HCT116 (cell line): ENCODE measurements at regions not wholly inside any gene's neighbourhood (a gene's known extent, or its start where the extent isn't known, plus 50 kb on each side); places are given as distances from the start of the nearest gene placed in this dataset.

Experiments
- ATAC-seq: fragments of 200-7000 bp; cut with Tn5 transposase; 2 replicates; pipeline ENCODE4 v1.9.1; 2020; ENCODE audit warnings: mild to moderate bottlenecking, moderate library complexity
- BruUV-seq: library from RNA; stranded (reverse); fragments of 400-500 nt; replicated peaks from 2 replicates; lab custom pipeline; 2021; lab: Mats Ljungman, UMichigan
- CTCF ChIA-PET: fragments of 300-600 bp; sonication (Branson Sonifier 250); formaldehyde crosslinking; loops from one replicate; lab custom pipeline; 2021; ENCODE audit warnings: antibody characterized with exemption; lab: Charles Lee
- POLR2A ChIA-PET: fragments of 300-600, 350-600 bp; sonication (Branson Sonifier 250); formaldehyde crosslinking; loops from one replicate; lab custom pipeline; 2021; ENCODE audit warnings: antibody characterized with exemption; lab: Charles Lee
- RAD21 ChIA-PET, 2 experiments: fragments of 300-600 bp; sonication (Branson Sonifier 250); formaldehyde crosslinking; loops; one replicate each; lab custom pipeline; 2023; ENCODE audit warnings: low total read pairs in 2 of 2; ENCODE audit not compliant: uncharacterized antibody in 2 of 2, unreplicated experiment in 2 of 2, low non-redundant PET in 1 of 2; lab: Charles Lee
- DNase-seq: peaks from one replicate; pipeline ENCODE4 v3.0.0-alpha.2; 2010; ENCODE audit warnings: low read depth, low spot score
- H2AFZ ChIP-seq: fragments of 200-600 bp; shearing (Covaris generic), sonication (generic); 2 replicates; pipeline ENCODE4 v1.6.1; 2017; ENCODE audit warnings: low read depth, mixed run types, mixed read lengths, antibody characterized with exemption, low read length; ENCODE audit not compliant: poor library complexity, severe bottlenecking
- H3K27ac ChIP-seq: 2 replicates; pipeline ENCODE4 v1.5.1; 2012; ENCODE audit warnings: low read depth, low read length
- H3K27me3 ChIP-seq: fragments of 200-600 bp; sonication (generic); 2 replicates; pipeline ENCODE4 v1.6.1; 2016; ENCODE audit warnings: mixed run types, low read length, mixed read lengths; ENCODE audit not compliant: insufficient read depth
- H3K36me3 ChIP-seq, 2 experiments: fragments of 200-500 bp in 1 of 2; fragments of 200-600 bp in 1 of 2; sonication (Bioruptor generic) in 1 of 2; sonication (generic) in 1 of 2; 2 replicates each; pipeline versions ENCODE4 v1.5.1 to v1.6.1; 2014 to 2016; ENCODE audit warnings: low read length in 2 of 2, inconsistent platforms in 1 of 2, mixed read lengths in 1 of 2, mixed run types in 1 of 2; ENCODE audit not compliant: insufficient read depth in 2 of 2, control insufficient read depth in 1 of 2
- H3K4me1 ChIP-seq, 2 experiments: fragments of 200-600 bp in 1 of 2; sonication (generic) in 1 of 2; 2 replicates each; pipeline versions ENCODE4 v1.5.1 to v1.6.1; 2012 to 2017; ENCODE audit warnings: low read length in 2 of 2, inconsistent platforms in 1 of 2, mild to moderate bottlenecking in 1 of 2, mixed read lengths in 1 of 2, mixed run types in 1 of 2, moderate library complexity in 1 of 2; ENCODE audit not compliant: insufficient read depth in 2 of 2, control insufficient read depth in 1 of 2
- H3K4me2 ChIP-seq: fragments of 200-600 bp; sonication (generic); 2 replicates; pipeline ENCODE4 v1.6.1; 2017; ENCODE audit warnings: mixed run types, low read length, mixed read lengths
- H3K4me3 ChIP-seq, 2 experiments: fragments of 200-600 bp in 1 of 2; sonication (generic) in 1 of 2; replicated peaks in 1 of 2; 2 replicates each; pipeline ENCODE4 v1.5.1; 2011 to 2016; ENCODE audit warnings: low read length in 2 of 2, control low read depth in 1 of 2, low read depth in 1 of 2, mild to moderate bottlenecking in 1 of 2, mixed read lengths in 1 of 2, mixed run types in 1 of 2
- H3K79me2 ChIP-seq: fragments of 200-600 bp; sonication (generic); 2 replicates; pipeline ENCODE4 v1.6.1; 2017; ENCODE audit warnings: mild to moderate bottlenecking, mixed run types, low read length, moderate library complexity, mixed read lengths; ENCODE audit not compliant: insufficient read depth
- H3K9ac ChIP-seq: fragments of 200-600 bp; sonication (generic); 2 replicates; pipeline ENCODE4 v1.6.1; 2016; ENCODE audit warnings: low read length, mixed read lengths
- H3K9me2 ChIP-seq: fragments of 200-600 bp; sonication (generic), shearing (Covaris generic); 2 replicates; pipeline ENCODE4 v1.6.1; 2017; ENCODE audit warnings: mixed run types, mild to moderate bottlenecking, moderate library complexity; ENCODE audit not compliant: insufficient read depth
- H3K9me3 ChIP-seq, 2 experiments: fragments of 200-500 bp in 1 of 2; fragments of 200-600 bp in 1 of 2; sonication (Bioruptor generic) in 1 of 2; sonication (generic) in 1 of 2; 2 replicates each; pipeline ENCODE4 v1.6.1; 2014 to 2017; ENCODE audit warnings: low read length in 2 of 2, mixed read lengths in 2 of 2, inconsistent platforms in 1 of 2, low read depth in 1 of 2, mild to moderate bottlenecking in 1 of 2, mixed run types in 1 of 2, moderate library complexity in 1 of 2; ENCODE audit not compliant: control insufficient read depth in 1 of 2, insufficient read depth in 1 of 2
- H4K20me1 ChIP-seq: fragments of 200-600 bp; sonication (generic), shearing (Covaris generic); 2 replicates; pipeline ENCODE4 v1.6.1; 2017; ENCODE audit warnings: mixed run types, mild to moderate bottlenecking, moderate library complexity; ENCODE audit not compliant: insufficient read depth
- CBX3 ChIP-seq: IDR thresholded peaks from 2 replicates; pipeline ENCODE4 v1.6.1; 2012; ENCODE audit warnings: low read depth
- CEBPB ChIP-seq: IDR thresholded peaks from 2 replicates; pipeline ENCODE4 v1.6.1; 2012; ENCODE audit warnings: low read depth
- EGR1 ChIP-seq: IDR thresholded peaks from 2 replicates; pipeline ENCODE4 v1.6.1; 2012; ENCODE audit warnings: low read depth
- EZH2 ChIP-seq: fragments of 200-600 bp; sonication (generic); IDR thresholded peaks from 2 replicates; pipeline ENCODE4 v1.6.1; 2017; ENCODE audit warnings: antibody characterized with exemption, mixed run types
- EZH2phosphoT487 ChIP-seq: fragments of 200-600 bp; IDR thresholded peaks from 2 replicates; pipeline ENCODE4 v1.6.1; 2018; ENCODE audit warnings: antibody characterized with exemption, borderline replicate concordance
- JUND ChIP-seq: IDR thresholded peaks from 2 replicates; pipeline ENCODE4 v1.6.1; 2012
- RAD21 ChIP-seq: IDR thresholded peaks from 2 replicates; pipeline ENCODE4 v1.6.1; 2012; ENCODE audit warnings: low read depth, mild to moderate bottlenecking
- SIN3A ChIP-seq: IDR thresholded peaks from 2 replicates; pipeline ENCODE4 v1.6.1; 2012; ENCODE audit warnings: low read depth
- SP1 ChIP-seq: IDR thresholded peaks from 2 replicates; pipeline ENCODE4 v1.6.1; 2012; ENCODE audit warnings: low read depth
- SRF ChIP-seq: IDR thresholded peaks from 2 replicates; pipeline ENCODE4 v1.6.1; 2012; ENCODE audit warnings: low read depth
- TCF7L2 ChIP-seq: IDR thresholded peaks from 2 replicates; pipeline ENCODE4 v1.7.0; 2011; ENCODE audit warnings: borderline replicate concordance, inconsistent platforms; ENCODE audit not compliant: insufficient read depth, insufficient read length; ENCODE audit errors: extremely low read depth
- YY1 ChIP-seq: IDR thresholded peaks from 2 replicates; pipeline ENCODE4 v1.6.1; 2011; ENCODE audit warnings: low read length, low read depth, moderate library complexity, mild to moderate bottlenecking; ENCODE audit not compliant: insufficient replicate concordance; ENCODE audit errors: extremely low read depth
- ZFX ChIP-seq: fragments of 450-650 bp; IDR thresholded peaks from 2 replicates; pipeline ENCODE4 v1.6.1; 2017
- ZNF274 ChIP-seq: fragments of 200-500 bp; sonication (Bioruptor generic); IDR thresholded peaks from 2 replicates; pipeline ENCODE4 v1.6.1; 2014; ENCODE audit warnings: mild to moderate bottlenecking, low read depth, low read length, inconsistent platforms
- intact Hi-C: fragments of 100-400 bp; cut with micrococcal nuclease; formaldehyde crosslinking; loops from 2 replicates; pipeline ENCODE4 v1.10.0; 2022
- TF ChIP-seq, protein P1 (sequence below): IDR thresholded peaks from 2 replicates; pipeline ENCODE4 v1.6.1; 2012
- TF ChIP-seq, protein P2 (sequence below), 3 experiments: fragments of 200-600 bp in 1 of 3; sonication (generic) in 1 of 3; IDR thresholded peaks in 2 of 3; conservative IDR thresholded peaks in 1 of 3; 2 replicates each; pipeline ENCODE4 v1.5.1; 2012 to 2017; ENCODE audit warnings: low read depth in 2 of 3, low read length in 2 of 3, antibody characterized with exemption in 1 of 3, borderline replicate concordance in 1 of 3, control low read depth in 1 of 3, mild to moderate bottlenecking in 1 of 3, mixed read lengths in 1 of 3, mixed run types in 1 of 3, moderate library complexity in 1 of 3; ENCODE audit not compliant: insufficient read depth in 1 of 3
- TF ChIP-seq, protein P3 (sequence below): IDR thresholded peaks from 2 replicates; pipeline ENCODE4 v1.6.1; 2011; ENCODE audit warnings: mild to moderate bottlenecking, low read length, moderate library complexity; ENCODE audit not compliant: insufficient replicate concordance; ENCODE audit errors: extremely low read depth
- TF ChIP-seq, protein P4 (sequence below): IDR thresholded peaks from 2 replicates; pipeline ENCODE4 v1.6.1; 2012

DNA sequence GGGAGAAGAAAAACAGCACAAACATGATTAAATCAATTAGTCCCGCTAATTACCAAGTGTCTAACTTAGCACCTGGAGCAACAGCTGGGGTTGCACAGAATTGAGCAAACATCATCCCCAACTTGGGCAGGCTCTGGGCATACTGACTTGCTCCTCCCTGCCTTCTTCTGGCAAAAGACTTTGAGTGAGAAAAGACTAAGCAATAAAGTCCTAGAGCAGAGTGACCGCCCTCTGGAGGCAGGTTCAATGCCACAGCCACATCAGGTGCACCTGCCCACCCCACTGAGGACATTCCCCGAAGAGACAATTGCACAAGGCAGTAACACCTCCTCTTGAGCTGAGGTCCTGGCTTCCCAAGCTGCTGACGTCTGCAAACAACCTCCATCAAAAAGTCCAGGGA, 358.3 kb downstream of the SOX9 start:
- Histone ChIP-seq H4K20me1 (no peaks in the 10 kb centered on the region), H3K36me3 (no peaks in the 10 kb centered on the region), H2AFZ (no peak overlapping the region), H3K4me1 (peaks cover 3 to 32% of the 10 kb centered on the region in 2 experiments; a peak in 3 of 4 replicates), H3K9me2 (no peaks in the 10 kb centered on the region), H3K9me3 (peaks cover 0 to 6% of the 10 kb centered on the region in 2 experiments; a peak in 1 of 4 replicates), H3K4me3 (no peak overlapping the region), H3K4me2 (no peak overlapping the region), H3K27me3 (no peaks in the 10 kb centered on the region), H3K79me2 (peaks cover 86% of the 10 kb centered on the region), H3K9ac (no peak overlapping the region), H3K27ac (no peak overlapping the region)
- ChIA-PET RAD21 (no interaction called here), POLR2A (no interaction called here), CTCF (interaction anchor here (1.6 kb wide), 1 partner anchor 10 kb away, joined by 3 read pairs; no protein-coding TSS in a partner anchor)
- DNase-seq = no peak
- no peak for TF ChIP-seq EZH2phosphoT487
- TF ChIP-seq, protein P1, sequence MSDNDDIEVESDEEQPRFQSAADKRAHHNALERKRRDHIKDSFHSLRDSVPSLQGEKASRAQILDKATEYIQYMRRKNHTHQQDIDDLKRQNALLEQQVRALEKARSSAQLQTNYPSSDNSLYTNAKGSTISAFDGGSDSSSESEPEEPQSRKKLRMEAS = no peak
- TF ChIP-seq SRF = no peak
- no peak for TF ChIP-seq YY1
- TF ChIP-seq RAD21 = peak; percentile 69
- TF ChIP-seq SP1 = no peak
- no peak for TF ChIP-seq CEBPB
- TF ChIP-seq, protein P2, sequence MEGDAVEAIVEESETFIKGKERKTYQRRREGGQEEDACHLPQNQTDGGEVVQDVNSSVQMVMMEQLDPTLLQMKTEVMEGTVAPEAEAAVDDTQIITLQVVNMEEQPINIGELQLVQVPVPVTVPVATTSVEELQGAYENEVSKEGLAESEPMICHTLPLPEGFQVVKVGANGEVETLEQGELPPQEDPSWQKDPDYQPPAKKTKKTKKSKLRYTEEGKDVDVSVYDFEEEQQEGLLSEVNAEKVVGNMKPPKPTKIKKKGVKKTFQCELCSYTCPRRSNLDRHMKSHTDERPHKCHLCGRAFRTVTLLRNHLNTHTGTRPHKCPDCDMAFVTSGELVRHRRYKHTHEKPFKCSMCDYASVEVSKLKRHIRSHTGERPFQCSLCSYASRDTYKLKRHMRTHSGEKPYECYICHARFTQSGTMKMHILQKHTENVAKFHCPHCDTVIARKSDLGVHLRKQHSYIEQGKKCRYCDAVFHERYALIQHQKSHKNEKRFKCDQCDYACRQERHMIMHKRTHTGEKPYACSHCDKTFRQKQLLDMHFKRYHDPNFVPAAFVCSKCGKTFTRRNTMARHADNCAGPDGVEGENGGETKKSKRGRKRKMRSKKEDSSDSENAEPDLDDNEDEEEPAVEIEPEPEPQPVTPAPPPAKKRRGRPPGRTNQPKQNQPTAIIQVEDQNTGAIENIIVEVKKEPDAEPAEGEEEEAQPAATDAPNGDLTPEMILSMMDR (IDR thresholded peaks at IDR 0.05 in 2 of 3, conservative IDR thresholded peaks at IDR 0.05 in 1 of 3; ENCODE audit: borderline replicate concordance in 1 of 3, insufficient read depth in 1 of 3, low read depth in 2 of 3, low read length in 2 of 3) = peak; percentile 38 to 58 (median 47); a peak in 5 of 6 replicates
- TF ChIP-seq ZFX = no peak
- TF ChIP-seq TCF7L2 = no peak
- TF ChIP-seq, protein P3, sequence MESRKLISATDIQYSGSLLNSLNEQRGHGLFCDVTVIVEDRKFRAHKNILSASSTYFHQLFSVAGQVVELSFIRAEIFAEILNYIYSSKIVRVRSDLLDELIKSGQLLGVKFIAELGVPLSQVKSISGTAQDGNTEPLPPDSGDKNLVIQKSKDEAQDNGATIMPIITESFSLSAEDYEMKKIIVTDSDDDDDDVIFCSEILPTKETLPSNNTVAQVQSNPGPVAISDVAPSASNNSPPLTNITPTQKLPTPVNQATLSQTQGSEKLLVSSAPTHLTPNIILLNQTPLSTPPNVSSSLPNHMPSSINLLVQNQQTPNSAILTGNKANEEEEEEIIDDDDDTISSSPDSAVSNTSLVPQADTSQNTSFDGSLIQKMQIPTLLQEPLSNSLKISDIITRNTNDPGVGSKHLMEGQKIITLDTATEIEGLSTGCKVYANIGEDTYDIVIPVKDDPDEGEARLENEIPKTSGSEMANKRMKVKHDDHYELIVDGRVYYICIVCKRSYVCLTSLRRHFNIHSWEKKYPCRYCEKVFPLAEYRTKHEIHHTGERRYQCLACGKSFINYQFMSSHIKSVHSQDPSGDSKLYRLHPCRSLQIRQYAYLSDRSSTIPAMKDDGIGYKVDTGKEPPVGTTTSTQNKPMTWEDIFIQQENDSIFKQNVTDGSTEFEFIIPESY = no peak
- TF ChIP-seq, protein P4, sequence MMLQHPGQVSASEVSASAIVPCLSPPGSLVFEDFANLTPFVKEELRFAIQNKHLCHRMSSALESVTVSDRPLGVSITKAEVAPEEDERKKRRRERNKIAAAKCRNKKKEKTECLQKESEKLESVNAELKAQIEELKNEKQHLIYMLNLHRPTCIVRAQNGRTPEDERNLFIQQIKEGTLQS = no peak
- no peak for TF ChIP-seq ZNF274
- no peak for TF ChIP-seq EGR1
- TF ChIP-seq EZH2 = no peak
- TF ChIP-seq CBX3 = 0 out of 2 replicates have a peak, but pooled peaks have one; percentile 13
- TF ChIP-seq JUND = no peak
- no peak for TF ChIP-seq SIN3A
- intact Hi-C loops = no loop called here
- no TSS peak for BruUV-seq
- peak; percentile 77 for ATAC-seq
